ENCODE measurements at regions not wholly inside any gene's neighbourhood (a gene's known extent, or its start where the extent isn't known, plus 50 kb on each side); places are given as distances from the start of the nearest gene placed in this dataset.

GRCh38 chr10:130763071-130763470 lies 548.5 kb downstream of the TCERG1L start:
- DNase-seq: no peak
- 85% methylated on average over 6 of the region's 6 CpGs; no CpG with 5 or more reads in 1 of the 2 donors for WGBS, 2 donors (ENCODE audit: low coverage in 1 of 2)
- Histone ChIP-seq H3K27ac (no peak overlapping the region), H3K4me3 (no peak overlapping the region), H3K36me3 (no peaks in the 10 kb centered on the region), H3K4me1 (no peaks in the 10 kb centered on the region), H3K27me3 (no peaks in the 10 kb centered on the region), H3K9me3 (no peaks in the 10 kb centered on the region)
- intact Hi-C loops (cut with DNase I; ENCODE audit: low total_unique reads) (no loop called here), in situ Hi-C loops (cut with MboI; ENCODE audit: low pct_ligation_motif_present in 1 of 4, low pct_unique_long_range_greater_than_20kb in 1 of 4, low sequenced_read_pairs in 3 of 4) (no loop called here)
- TF ChIP-seq POLR2A (IDR thresholded peaks at IDR 0.05) (no peak), EP300 (IDR thresholded peaks at IDR 0.05; ENCODE audit: low read depth) (no peak), CTCF (IDR thresholded peaks at IDR 0.05) (no peak), POLR2AphosphoS5 (IDR thresholded peaks at IDR 0.05) (no peak)

GRCh38 chr10:130763491-130763890 lies 548.0 kb downstream of the TCERG1L start:
- 76 to 100% methylated on average over 2 to 4 of the region's 4 CpGs for WGBS, 2 donors (ENCODE audit: low coverage in 1 of 2)
- Histone ChIP-seq H3K9me3 (no peaks in the 10 kb centered on the region), H3K27me3 (no peaks in the 10 kb centered on the region), H3K36me3 (no peaks in the 10 kb centered on the region), H3K27ac (no peak overlapping the region), H3K4me3 (no peak overlapping the region), H3K4me1 (no peaks in the 10 kb centered on the region)
- DNase-seq: no peak
- intact Hi-C loops (cut with DNase I; ENCODE audit: low total_unique reads) (no loop called here), in situ Hi-C loops (cut with MboI; ENCODE audit: low pct_ligation_motif_present in 1 of 4, low pct_unique_long_range_greater_than_20kb in 1 of 4, low sequenced_read_pairs in 3 of 4) (no loop called here)
- TF ChIP-seq EP300 (IDR thresholded peaks at IDR 0.05; ENCODE audit: low read depth) (no peak), POLR2AphosphoS5 (IDR thresholded peaks at IDR 0.05) (no peak), CTCF (IDR thresholded peaks at IDR 0.05) (no peak)

- Histone ChIP-seq H3K9me3 (no peaks in the 10 kb centered on the region), H3K4me1 (no peaks in the 10 kb centered on the region), H3K36me3 (no peaks in the 10 kb centered on the region), H3K4me3 (no peak overlapping the region), H3K27ac (no peak overlapping the region), H3K27me3 (no peaks in the 10 kb centered on the region)
- DNase-seq: no peak
- intact Hi-C loops (cut with DNase I; ENCODE audit: low total_unique reads) (no loop called here), in situ Hi-C loops (cut with MboI; ENCODE audit: low pct_ligation_motif_present in 1 of 4, low pct_unique_long_range_greater_than_20kb in 1 of 4, low sequenced_read_pairs in 3 of 4) (no loop called here)
- WGBS, 2 donors (ENCODE audit: low coverage in 1 of 2): 89% methylated on average over 7 of the region's 7 CpGs; no CpG with 5 or more reads in 1 of the 2 donors
- TF ChIP-seq POLR2AphosphoS5 (IDR thresholded peaks at IDR 0.05) (no peak), POLR2A (IDR thresholded peaks at IDR 0.05) (no peak), EP300 (IDR thresholded peaks at IDR 0.05; ENCODE audit: low read depth) (no peak), CTCF (IDR thresholded peaks at IDR 0.05) (no peak)
Measured at GRCh38 chr10:130764651-130765050, 546.9 kb downstream of the TCERG1L start.

- DNase-seq: no peak
- Histone ChIP-seq H3K4me1 (no peaks in the 10 kb centered on the region), H3K27ac (no peak overlapping the region), H3K9me3 (no peaks in the 10 kb centered on the region), H3K36me3 (no peaks in the 10 kb centered on the region), H3K4me3 (no peak overlapping the region), H3K27me3 (no peaks in the 10 kb centered on the region)
- WGBS, 2 donors (ENCODE audit: low coverage in 1 of 2): 40 to 75% methylated on average over 1 to 4 of the region's 4 CpGs
- intact Hi-C loops (cut with DNase I; ENCODE audit: low total_unique reads) (no loop called here), in situ Hi-C loops (cut with MboI; ENCODE audit: low pct_ligation_motif_present in 1 of 4, low pct_unique_long_range_greater_than_20kb in 1 of 4, low sequenced_read_pairs in 3 of 4) (no loop called here)
- TF ChIP-seq POLR2AphosphoS5 (IDR thresholded peaks at IDR 0.05) (no peak), EP300 (IDR thresholded peaks at IDR 0.05; ENCODE audit: low read depth) (no peak), POLR2A (IDR thresholded peaks at IDR 0.05) (no peak), CTCF (IDR thresholded peaks at IDR 0.05) (no peak)
Measured at GRCh38 chr10:130766071-130766470, 545.5 kb downstream of the TCERG1L start.
